HUES64 (cell line): ENCODE measurements at regions not wholly inside any gene's neighbourhood (a gene's known extent, or its start where the extent isn't known, plus 50 kb on each side); places are given as distances from the start of the nearest gene placed in this dataset.
"Not testable (repeated sequence)": the region's sequence is repeated elsewhere in the genome, so short reads cannot be mapped to it uniquely, and the experiment has no call there.

Source experiments
- H3K27ac ChIP-seq: 2 replicates; pipeline ENCODE4 v1.7.0; 2013; ENCODE audit warnings: low read depth, low read length, inconsistent platforms
- H3K27me3 ChIP-seq: 2 replicates; pipeline ENCODE4 v1.6.1; 2013; ENCODE audit warnings: mild to moderate bottlenecking, low read length; ENCODE audit not compliant: insufficient read depth
- H3K36me3 ChIP-seq: 2 replicates; pipeline ENCODE4 v1.6.1; 2013; ENCODE audit warnings: mild to moderate bottlenecking, low read length; ENCODE audit not compliant: insufficient read depth
- H3K4me1 ChIP-seq: 2 replicates; pipeline ENCODE4 v1.6.1; 2013; ENCODE audit warnings: mild to moderate bottlenecking, low read length, moderate library complexity; ENCODE audit not compliant: insufficient read depth
- H3K4me3 ChIP-seq: 2 replicates; pipeline ENCODE4 v1.5.1; 2013; ENCODE audit warnings: mild to moderate bottlenecking, low read length, moderate library complexity
- H3K9ac ChIP-seq: 2 replicates; pipeline ENCODE4 v1.6.1; 2013; ENCODE audit warnings: mild to moderate bottlenecking, low read depth, low read length
- H3K9me3 ChIP-seq: 2 replicates; pipeline ENCODE4 v1.6.1; 2013; ENCODE audit warnings: low read depth, low read length; ENCODE audit not compliant: insufficient read depth
- WGBS: fragments of 150-250, 120-280 bp; methylation state at CpG from one replicate; pipeline ENCODE4 v1.1.7; 2013; ENCODE audit warnings: missing lambda C conversion rate; 5-methylcytosine and 5-hydroxymethylcytosine counted together

GRCh38 chr6:74482180-74482579 is 723.7 kb downstream of the COL12A1 start:
- H3K4me1 ChIP-seq, result no peaks in the 10 kb centered on the region
- no peak overlapping the region for H3K4me3 ChIP-seq
- 92% methylated on average over 1 of the region's 1 CpG for WGBS
- H3K9ac ChIP-seq, result no peak overlapping the region
- no peaks in the 10 kb centered on the region for H3K27me3 ChIP-seq
- no peaks in the 10 kb centered on the region for H3K36me3 ChIP-seq
- H3K27ac ChIP-seq, result no peak overlapping the region
- H3K9me3 ChIP-seq, result no peaks in the 10 kb centered on the region

- no peak overlapping the region for H3K9ac ChIP-seq
- H3K9me3 ChIP-seq, result no peaks in the 10 kb centered on the region
- no peak overlapping the region for H3K4me3 ChIP-seq
- WGBS, result 93% methylated on average over 2 of the region's 2 CpGs
- H3K36me3 ChIP-seq, result no peaks in the 10 kb centered on the region
- no peaks in the 10 kb centered on the region for H3K4me1 ChIP-seq
- no peaks in the 10 kb centered on the region for H3K27me3 ChIP-seq
- no peak overlapping the region for H3K27ac ChIP-seq
Observed at GRCh38 chr6:74480561-74480960, 725.3 kb downstream of the COL12A1 start.

DNA sequence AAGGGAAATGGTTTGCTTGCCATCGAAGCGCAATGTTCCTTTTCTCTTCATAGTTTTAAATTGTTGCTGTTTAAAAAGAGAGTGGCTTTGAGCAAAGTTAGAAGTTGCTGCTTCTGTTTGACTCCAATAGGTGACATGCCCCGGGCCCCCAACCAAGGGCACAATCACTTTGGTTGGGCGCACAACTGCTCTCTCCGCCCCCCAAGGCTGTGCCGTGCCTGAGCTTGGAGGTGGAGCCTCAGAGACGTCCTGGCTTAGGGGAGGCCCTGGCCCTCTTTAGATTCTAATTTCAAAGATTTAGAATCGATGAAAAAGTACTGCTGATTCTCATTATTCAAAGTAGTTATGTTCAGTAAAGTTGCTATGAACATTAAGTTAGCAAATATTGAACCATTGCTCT is 725.9 kb downstream of the COL12A1 start:
- no peaks in the 10 kb centered on the region for H3K4me1 ChIP-seq
- H3K9ac ChIP-seq, result no peak overlapping the region
- no peak overlapping the region for H3K4me3 ChIP-seq
- no peaks in the 10 kb centered on the region for H3K9me3 ChIP-seq
- no peaks in the 10 kb centered on the region for H3K36me3 ChIP-seq
- H3K27me3 ChIP-seq, result no peaks in the 10 kb centered on the region
- 86% methylated on average over 8 of the region's 8 CpGs for WGBS
- H3K27ac ChIP-seq, result no peak overlapping the region

- no peak overlapping the region for H3K27ac ChIP-seq
Observed at GRCh38 chr6:74479420-74479819, 726.4 kb downstream of the COL12A1 start.

GRCh38 chr6:74474046-74474445 is 731.8 kb downstream of the COL12A1 start:
- H3K36me3 ChIP-seq, H3K9me3 ChIP-seq, H3K4me1 ChIP-seq, H3K27ac ChIP-seq, H3K4me3 ChIP-seq, H3K27me3 ChIP-seq, H3K9ac ChIP-seq: not testable (repeated sequence)
- WGBS, result 98% methylated on average over 9 of the region's 10 CpGs

More at GRCh38 chr6:74479420-74479819, 726.4 kb downstream of the COL12A1 start:
- H3K27me3 ChIP-seq, result no peaks in the 10 kb centered on the region
- no peaks in the 10 kb centered on the region for H3K4me1 ChIP-seq
- no peak overlapping the region for H3K4me3 ChIP-seq
- no peaks in the 10 kb centered on the region for H3K9me3 ChIP-seq
- H3K9ac ChIP-seq, result no peak overlapping the region
- 93% methylated on average over 4 of the region's 4 CpGs for WGBS
- H3K36me3 ChIP-seq, result no peaks in the 10 kb centered on the region

DNA sequence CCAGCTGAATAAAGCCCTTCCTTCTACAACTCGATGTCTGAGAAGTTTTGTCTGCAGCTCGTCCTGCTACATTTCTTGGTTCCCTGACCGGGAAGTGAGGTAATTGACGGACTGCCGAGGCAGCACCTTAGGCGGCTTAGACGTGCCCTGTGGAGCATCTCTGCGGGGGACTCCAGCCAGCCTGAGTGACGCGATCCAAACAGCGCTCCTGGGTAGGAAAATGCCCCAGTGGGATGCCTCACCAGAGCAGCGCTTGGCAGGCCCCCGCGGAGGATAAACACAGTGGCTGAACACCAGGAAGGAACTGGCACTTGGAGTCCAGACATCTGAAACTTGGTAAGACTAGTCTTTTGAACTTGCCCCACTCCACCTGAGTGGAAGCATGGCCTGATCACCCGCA is 737.3 kb downstream of the COL12A1 start:
- H3K36me3 ChIP-seq, H3K27ac ChIP-seq, H3K9ac ChIP-seq, H3K27me3 ChIP-seq, H3K4me1 ChIP-seq, H3K4me3 ChIP-seq, H3K9me3 ChIP-seq: not testable (repeated sequence)
- WGBS, result 93% methylated on average over 15 of the region's 15 CpGs

- Histone ChIP-seq H3K4me1 (peaks cover 3% of the 10 kb centered on the region; the same call in 1 of the 2 replicates), H3K27ac (no peak overlapping the region), H3K4me3 (no peak overlapping the region), H3K9me3 (no peaks in the 10 kb centered on the region), H3K9ac (no peak overlapping the region), H3K27me3 (no peaks in the 10 kb centered on the region), H3K36me3 (no peaks in the 10 kb centered on the region)
- WGBS, result 100% methylated on average over 1 of the region's 2 CpGs
Observed at GRCh38 chr6:74467533-74468215, 738.2 kb downstream of the COL12A1 start.

- 97% methylated on average over 2 of the region's 2 CpGs for WGBS
- peaks cover 3% of the 10 kb centered on the region; the same call in 1 of the 2 replicates for H3K4me1 ChIP-seq
- no peaks in the 10 kb centered on the region for H3K36me3 ChIP-seq
- no peak overlapping the region for H3K27ac ChIP-seq
- no peaks in the 10 kb centered on the region for H3K27me3 ChIP-seq
- H3K4me3 ChIP-seq, result no peak overlapping the region
- H3K9me3 ChIP-seq, result no peaks in the 10 kb centered on the region
- H3K9ac ChIP-seq, result no peak overlapping the region
Observed at GRCh38 chr6:74466572-74466971, 739.3 kb downstream of the COL12A1 start.

GRCh38 chr6:74459260-74459659 is 746.6 kb downstream of the COL12A1 start:
- Histone ChIP-seq H3K27me3 (no peaks in the 10 kb centered on the region), H3K36me3 (no peaks in the 10 kb centered on the region), H3K9ac (no peak overlapping the region), H3K4me3 (no peak overlapping the region), H3K4me1 (no peaks in the 10 kb centered on the region), H3K27ac (no peak overlapping the region), H3K9me3 (no peaks in the 10 kb centered on the region)
- 93% methylated on average over 5 of the region's 7 CpGs for WGBS

DNA sequence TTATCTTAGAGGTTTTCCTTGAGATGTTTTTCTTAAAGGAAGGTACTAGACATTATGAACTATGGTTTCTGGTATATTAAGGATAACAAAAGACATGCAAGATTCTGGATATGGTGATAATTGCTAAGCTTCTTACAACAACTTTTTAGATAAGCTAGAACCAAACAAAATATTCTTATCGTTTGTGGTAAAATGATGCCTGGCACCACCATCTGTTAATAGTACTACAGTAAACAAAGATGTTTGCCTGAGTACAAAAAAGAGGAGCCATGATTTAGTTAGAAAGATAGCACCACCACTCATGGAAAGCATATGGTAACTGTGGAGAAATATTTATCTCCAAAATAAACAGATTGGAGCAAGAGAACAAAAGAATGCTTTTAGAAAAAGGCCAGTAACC is 747.3 kb downstream of the COL12A1 start:
- Histone ChIP-seq H3K9me3 (no peaks in the 10 kb centered on the region), H3K4me1 (no peaks in the 10 kb centered on the region), H3K36me3 (no peaks in the 10 kb centered on the region), H3K9ac (no peak overlapping the region), H3K27me3 (no peaks in the 10 kb centered on the region), H3K27ac (no peak overlapping the region), H3K4me3 (no peak overlapping the region)
- no CpG with 5 or more reads among the region's 1 CpG for WGBS

GRCh38 chr6:74455786-74456185 is 750.1 kb downstream of the COL12A1 start:
- Histone ChIP-seq H3K4me1 (no peaks in the 10 kb centered on the region), H3K9me3 (no peaks in the 10 kb centered on the region), H3K27ac (no peak overlapping the region), H3K27me3 (no peaks in the 10 kb centered on the region), H3K9ac (no peak overlapping the region), H3K4me3 (no peak overlapping the region), H3K36me3 (no peaks in the 10 kb centered on the region)
- WGBS, result 100% methylated on average over 1 of the region's 1 CpG

GRCh38 chr6:74451953-74452352 is 753.9 kb downstream of the COL12A1 start:
- no peak overlapping the region for H3K9ac ChIP-seq
- no peaks in the 10 kb centered on the region for H3K36me3 ChIP-seq
- no peaks in the 10 kb centered on the region for H3K27me3 ChIP-seq
- no peak overlapping the region for H3K4me3 ChIP-seq
- H3K4me1 ChIP-seq, result no peaks in the 10 kb centered on the region
- H3K9me3 ChIP-seq, result no peaks in the 10 kb centered on the region
- H3K27ac ChIP-seq, result no peak overlapping the region
- 83% methylated on average over 5 of the region's 5 CpGs for WGBS
